Right ventricle myocardium superior (tissue), 1 donor: ENCODE measurements at regions not wholly inside any gene's neighbourhood (a gene's known extent, or its start where the extent isn't known, plus 50 kb on each side); places are given as distances from the start of the nearest gene placed in this dataset.

Experiments
- ATAC-seq: fragments of 200-7000 bp; cut with Tn5 transposase; one replicate; pipeline ENCODE4 v1.9.1; 2020; ENCODE audit warnings: mild to moderate bottlenecking; ENCODE audit not compliant: poor library complexity
- DNase-seq: peaks from one replicate; pipeline ENCODE4 v3.0.0-alpha.2; 2020
- intact Hi-C: fragments of 100-400 bp; cut with DNase I; formaldehyde crosslinking; loops from one replicate; pipeline ENCODE4 v1.11.2; 2022
- donor health status: DM: no; HTN: yes; CAD: no; lungs with severe emphysema.

DNA sequence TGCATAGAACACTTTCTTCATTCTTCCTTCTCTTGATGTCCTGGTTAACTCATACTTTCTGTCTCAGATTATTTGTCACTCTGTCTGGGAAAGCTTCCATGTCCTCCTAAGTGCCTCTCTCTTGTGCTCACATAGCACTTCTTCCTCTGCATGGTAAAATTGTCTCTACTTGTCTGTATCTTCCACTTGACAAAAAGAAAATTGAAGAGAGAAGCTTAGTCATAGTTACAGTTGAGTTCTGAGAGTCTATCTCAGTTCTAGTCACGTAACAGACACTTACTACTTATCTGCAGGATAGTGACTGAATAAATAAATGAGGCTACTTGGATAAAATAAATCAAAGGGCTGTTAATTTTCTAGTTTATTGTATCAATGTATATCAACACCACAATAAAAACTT lies 458.1 kb downstream of the HTR7 start:
- ATAC-seq: no peak
- intact Hi-C loops: no loop called here
- no peak for DNase-seq

DNA sequence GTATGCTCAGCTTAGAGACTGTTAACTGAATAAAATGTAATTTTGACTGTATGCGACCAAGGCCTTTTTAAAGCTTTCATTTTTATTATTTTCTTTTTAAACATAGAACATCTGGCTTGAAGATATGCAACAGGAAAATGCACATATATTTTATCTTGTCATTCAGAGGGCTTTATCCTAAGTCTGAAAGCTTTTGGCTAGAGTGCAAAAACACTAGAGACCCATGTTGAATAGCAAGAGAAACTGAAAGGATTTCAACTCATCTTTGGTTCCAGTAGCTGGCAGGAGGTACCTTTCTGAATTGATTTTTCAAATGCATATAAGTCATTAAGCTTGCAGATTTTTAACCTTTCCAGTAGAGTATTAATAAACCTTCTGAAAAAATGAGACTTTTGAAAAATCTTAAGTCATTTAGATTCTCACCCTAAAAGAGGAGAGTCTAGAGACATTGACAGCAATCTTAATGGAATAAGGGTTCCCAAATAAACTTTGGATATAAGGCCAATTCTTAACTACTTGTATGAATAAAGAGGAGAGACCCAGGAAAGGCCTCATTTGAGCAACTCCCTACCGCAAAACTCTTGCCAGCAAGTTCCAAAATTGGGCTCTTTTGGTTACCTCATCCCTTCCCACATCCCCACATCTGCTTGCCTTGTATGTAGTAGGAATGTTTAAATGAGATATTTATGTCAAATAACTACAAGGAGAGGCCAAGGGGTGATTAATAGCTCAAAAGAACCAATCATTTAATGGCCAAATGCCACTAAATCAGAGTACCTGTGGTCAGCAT lies 454.4 kb downstream of the HTR7 start:
- intact Hi-C loops: no loop called here
- no peak for DNase-seq
- ATAC-seq: no peak

DNA sequence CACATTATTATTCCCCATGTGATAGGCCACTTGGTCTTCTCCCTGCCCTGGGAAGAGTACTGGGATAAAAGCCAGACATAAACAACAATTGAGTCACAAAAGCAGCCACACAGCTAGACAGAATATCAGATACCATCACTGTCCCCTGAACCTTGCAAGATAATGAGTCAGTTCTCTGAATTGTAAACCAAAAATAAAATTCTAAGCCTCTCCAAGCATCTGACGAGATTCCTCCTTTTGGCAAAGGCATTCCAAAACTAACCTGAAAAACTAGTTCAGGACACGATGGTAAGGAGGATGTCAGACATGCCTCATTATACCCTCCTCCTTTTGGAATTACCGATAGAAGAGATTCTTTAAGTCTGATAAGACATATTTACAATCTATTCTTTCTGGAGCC lies 450.7 kb downstream of the HTR7 start:
- ATAC-seq (no peak), DNase-seq (no peak)
- intact Hi-C loops: no loop called here

DNA sequence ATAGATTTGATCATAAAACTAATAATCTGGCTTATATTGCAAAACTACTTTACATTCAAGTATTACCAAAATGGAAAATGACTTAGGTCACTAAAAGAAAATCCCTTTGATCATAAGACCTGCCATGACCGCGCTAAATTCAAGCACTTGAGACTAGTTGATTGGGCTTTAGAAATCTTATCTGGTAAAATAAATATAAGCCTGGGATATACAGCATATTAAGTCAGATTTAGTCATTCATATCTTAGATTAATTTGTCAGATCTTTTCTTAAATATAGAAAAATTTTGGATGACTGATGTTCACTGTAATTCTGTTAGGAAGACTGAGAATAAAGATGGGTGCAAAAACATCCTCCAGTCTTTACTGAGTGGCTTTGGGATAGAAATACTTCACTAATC lies 450.0 kb downstream of the HTR7 start:
- intact Hi-C loops: no loop called here
- no peak for ATAC-seq
- no peak for DNase-seq

DNA sequence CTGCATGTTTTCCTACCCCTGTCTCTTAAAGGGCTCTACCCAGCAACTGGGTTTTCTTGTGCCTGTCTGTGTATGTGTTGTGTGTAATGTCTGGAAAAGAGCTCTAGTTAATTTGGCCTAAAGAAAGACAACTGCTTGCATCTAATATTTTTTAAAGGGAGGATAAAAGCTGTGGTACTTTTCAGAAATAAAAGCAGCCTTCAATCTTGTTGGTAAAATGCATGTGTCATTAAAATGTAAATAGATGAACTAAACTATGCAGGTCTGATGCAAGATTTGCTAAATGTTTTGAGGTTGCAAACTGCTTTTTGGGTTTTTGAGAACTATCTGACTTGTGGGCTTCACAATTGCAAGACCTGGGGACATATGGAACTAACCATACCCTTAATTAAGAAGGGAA lies 445.3 kb downstream of the HTR7 start:
- ATAC-seq (no peak), DNase-seq (no peak)
- intact Hi-C loops: no loop called here

DNA sequence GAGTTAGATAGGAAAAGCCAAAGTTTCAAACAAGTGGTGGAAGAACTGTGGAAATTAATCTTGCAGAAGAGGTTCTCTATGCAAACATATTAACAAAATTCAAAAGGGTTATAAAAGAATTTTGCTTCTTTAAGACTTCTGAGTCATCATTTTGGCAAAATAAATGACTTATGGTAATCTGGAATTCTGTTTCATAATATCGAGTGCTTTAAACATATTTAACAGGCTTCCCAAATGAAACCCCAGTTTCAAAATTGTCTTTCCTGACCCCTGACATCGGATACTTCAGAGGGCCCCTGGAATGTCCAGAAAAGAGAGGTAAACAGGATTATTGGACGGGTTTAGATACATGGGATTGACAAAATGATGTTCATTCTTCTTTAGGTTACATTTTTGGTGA lies 444.6 kb downstream of the HTR7 start:
- ATAC-seq: no peak
- intact Hi-C loops: no loop called here
- DNase-seq: no peak

DNA sequence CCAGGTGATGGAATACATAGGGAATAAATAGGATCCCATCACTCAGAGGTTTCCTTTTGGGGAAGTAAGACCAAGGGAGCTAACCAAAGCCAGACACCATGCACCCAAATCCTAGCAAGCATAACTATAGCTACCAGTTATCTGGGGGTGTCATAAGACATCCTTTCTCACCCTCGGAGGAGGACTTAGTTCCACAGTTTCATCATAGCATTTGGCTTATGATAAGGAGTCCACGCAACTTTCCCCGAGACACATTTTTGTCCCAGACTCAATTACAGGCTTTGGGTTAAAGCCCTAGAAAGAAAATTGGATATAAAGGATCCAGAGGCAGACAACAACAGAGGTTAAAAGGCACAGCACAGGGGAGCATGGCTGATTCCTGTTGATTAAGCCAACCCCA lies 442.9 kb downstream of the HTR7 start:
- no peak for ATAC-seq
- intact Hi-C loops: no loop called here
- DNase-seq: no peak

DNA sequence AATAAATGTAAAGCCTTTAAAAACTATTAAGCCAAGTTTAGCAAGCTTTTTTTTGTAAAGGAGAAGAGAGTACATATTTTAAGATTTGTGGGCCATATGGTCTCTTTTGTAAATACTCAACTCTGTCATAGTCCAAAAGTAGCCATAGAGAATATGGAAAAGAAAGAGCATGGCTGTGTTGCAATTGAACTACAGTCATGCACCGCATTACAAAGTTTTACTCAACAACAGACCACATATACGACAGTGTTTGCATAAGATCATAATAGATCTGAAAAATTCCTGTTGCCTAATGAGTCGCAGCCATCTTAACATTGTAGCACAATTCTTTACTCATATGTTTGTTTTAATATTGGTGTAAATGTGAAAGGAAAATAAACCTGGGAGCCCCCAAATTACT lies 440.8 kb downstream of the HTR7 start:
- intact Hi-C loops: no loop called here

DNA sequence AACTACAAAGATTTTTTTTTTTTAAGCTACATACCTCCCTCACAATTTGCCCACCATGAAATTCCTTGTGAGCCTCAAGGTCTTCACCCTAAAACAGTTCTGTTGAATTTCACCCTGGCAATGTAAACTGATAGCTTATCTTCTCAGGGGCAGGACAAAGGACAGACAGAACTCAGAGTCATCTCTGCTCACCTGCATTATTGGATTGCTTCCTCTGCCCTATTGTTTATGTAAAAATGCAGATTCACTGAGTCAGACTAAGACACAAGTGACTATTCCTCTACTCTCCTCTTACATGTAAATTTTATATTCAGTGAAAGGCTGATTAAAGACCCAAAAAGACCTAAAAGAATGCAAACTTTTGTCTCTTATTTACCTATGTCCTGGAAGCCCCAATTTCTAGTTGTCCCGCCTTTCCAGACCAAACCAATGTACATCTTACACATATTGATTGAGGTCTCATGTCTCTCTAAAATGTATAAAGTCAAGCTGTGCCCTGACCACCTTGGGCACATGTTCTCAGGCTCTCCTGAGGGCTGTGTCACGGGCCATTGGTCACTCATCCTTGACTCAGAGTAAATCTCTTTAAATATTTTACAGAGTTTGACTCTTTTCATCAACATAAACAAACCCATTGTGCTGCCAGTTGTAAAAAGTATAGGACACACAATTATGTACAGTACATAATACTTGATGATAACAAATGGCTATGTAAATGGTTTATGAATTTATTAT lies 440.2 kb downstream of the HTR7 start:
- DNase-seq: no peak
- no peak for ATAC-seq
- intact Hi-C loops: no loop called here

More for the DNA sequence above, 440.8 kb downstream of the HTR7 start:
- ATAC-seq (no peak), DNase-seq (no peak)

DNA sequence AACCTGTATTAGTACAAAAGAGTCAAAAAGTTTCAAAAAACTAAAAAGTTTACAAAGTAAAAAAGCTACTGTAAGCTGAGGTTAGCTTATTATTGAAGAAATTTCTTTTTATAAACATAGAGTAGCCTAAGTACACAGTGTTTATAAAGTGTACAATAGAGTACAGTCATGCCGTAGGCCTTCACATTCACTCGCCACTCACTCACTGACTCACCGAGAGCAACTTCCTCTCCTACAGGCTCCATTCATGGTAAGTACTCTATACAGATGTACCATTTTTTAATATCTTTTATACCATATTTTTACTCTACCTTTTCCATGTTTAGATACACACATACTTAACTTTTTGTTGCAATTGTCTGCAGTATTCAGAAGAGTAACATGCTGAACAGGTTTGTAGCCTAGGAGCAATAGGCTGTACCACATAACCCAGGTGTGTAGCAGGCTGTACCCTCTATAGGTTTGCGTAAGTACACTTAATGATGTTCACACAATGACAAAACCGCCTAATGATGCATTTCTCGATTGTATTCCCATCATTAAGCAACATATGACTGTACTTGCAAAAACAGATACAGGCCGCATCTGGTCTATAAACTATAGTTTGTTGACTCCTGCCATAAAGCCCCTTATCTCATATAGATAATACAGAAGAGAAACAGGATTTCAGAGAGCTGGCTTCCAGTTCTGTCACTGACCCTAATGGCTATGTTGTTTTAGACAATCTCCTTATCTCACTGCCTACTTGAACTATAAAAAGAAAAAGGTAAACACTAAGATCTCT lies 438.8 kb downstream of the HTR7 start:
- DNase-seq (no peak), ATAC-seq (no peak)
- intact Hi-C loops: no loop called here

DNA sequence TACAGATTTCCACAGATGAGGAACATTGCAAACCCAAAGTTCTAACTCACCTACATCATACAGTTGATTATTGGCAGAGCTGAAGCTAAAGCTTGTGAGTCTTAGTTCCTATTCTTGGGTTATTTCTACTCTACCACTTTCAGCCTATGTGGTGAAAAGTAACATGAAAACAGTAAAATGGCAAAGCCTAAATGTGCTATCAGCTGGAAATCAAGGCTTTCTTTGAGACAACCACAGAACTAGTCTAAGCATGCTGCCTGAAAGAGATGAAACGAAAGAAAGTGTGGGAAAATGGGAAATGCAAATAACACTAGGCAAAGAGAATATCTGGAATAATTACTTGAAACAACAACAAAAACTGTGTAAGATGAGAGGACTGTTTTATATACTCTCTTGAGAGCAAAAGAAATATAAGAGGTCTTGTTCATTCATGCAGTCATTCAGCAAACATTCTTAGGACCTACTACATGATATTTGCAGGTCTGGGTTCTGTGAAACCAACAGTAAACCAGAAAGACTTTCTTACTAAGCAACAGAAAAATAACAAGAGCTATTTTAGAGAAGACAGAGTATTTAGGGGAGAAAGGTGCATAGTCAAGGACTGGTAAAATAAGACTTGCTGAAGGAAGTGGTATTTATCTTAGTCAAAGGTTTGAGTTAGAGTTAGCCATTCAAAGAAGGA lies 437.1 kb downstream of the HTR7 start:
- ATAC-seq: no peak
- intact Hi-C loops: no loop called here
- no peak for DNase-seq

DNA sequence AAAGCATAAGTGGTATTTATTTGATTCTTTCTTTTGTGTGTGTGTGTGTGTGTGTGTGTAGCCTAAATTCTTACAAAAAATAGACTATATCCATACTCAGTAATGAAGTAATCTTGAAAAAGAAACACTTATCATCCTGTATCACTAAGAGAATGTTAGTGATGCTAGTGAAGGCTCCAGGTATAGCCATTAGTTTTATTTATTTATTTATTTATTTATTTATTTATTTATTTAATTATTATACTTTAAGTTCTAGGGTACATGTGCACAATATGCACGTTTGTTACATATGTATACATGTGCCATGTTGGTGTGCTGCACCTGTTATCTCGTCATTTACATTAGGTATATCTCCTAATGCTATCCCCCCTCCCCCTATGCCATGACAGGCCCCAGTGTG lies 436.0 kb downstream of the HTR7 start:
- DNase-seq: no peak
- intact Hi-C loops: no loop called here
- no peak for ATAC-seq

DNA sequence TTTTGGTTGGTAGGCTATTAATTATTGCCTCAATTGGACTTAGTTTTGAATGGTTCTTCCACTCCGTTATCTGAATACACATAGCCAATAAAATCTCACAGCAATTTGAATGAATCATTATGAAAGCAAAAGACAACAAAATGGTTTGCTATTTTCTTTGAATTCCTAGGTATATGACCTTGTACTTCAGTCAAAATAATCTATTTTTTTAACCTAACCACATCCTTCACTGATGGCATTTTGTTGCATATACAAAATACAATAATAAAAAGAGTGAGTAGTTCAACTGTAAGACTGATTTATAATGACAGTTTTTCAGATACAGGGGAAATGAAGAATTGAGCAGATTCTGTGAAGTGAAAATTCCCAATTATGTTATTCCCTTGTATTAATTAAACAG lies 433.1 kb downstream of the HTR7 start:
- DNase-seq: no peak
- intact Hi-C loops: no loop called here
- ATAC-seq: no peak

DNA sequence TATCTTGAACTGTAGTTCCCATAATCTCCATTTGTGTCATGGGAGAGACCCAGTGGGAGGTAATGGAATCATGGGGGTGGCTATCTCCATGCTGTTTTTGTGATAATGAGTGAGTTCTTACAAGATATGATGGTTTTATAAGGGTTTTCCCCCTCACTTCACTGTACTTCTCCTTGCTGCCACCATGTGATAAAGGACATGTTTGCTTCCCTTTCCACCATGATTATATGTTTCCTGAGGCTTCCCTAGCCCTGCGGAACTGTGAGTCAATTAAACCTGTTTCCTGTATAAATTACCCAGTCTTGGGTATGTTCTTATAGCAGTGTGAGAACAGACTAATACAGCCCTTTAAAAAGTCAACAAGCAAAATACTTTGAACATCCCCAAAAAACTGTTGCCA lies 427.7 kb downstream of the HTR7 start:
- intact Hi-C loops: no loop called here
- ATAC-seq: no peak
- no peak for DNase-seq

DNA sequence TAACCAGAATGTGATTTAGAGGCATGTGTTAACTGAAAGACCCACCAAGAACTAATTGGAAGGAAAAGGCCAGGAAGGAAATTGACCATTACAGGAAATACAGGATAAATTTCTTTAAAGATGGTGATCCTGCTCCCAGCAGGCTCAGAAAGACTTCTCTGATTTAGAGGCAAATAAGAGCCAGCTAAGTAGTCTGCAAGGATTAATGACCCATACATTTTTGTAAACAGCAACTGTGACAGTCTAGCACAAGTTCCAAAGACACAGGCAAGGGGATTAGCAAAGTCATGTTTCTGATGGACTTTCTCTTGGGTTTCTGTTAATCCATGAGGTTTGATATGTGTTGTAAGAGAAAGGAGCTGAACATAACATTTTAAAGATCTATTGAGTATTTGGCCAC lies 425.0 kb downstream of the HTR7 start:
- DNase-seq (no peak), ATAC-seq (no peak)
- intact Hi-C loops: no loop called here

DNA sequence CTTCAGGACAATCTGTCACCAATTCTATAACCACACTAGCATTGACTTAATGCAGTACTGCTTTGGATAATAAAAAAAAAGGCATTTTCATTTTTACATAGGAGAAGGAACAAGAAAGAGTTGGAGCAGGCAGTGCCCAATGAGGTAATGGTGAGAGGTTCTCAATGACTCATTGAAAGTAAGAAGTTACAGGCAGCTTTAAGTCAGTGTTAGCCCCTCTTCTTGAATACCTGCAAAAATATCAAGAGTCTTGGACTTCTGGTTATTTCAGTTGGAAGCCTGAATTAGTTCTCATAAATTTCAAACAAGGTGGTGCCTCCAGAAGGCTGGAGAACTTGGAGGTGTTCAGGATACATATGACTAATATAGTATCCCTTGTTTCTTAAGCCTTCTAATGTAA lies 422.5 kb downstream of the HTR7 start:
- DNase-seq (no peak), ATAC-seq (no peak)
- intact Hi-C loops: no loop called here

DNA sequence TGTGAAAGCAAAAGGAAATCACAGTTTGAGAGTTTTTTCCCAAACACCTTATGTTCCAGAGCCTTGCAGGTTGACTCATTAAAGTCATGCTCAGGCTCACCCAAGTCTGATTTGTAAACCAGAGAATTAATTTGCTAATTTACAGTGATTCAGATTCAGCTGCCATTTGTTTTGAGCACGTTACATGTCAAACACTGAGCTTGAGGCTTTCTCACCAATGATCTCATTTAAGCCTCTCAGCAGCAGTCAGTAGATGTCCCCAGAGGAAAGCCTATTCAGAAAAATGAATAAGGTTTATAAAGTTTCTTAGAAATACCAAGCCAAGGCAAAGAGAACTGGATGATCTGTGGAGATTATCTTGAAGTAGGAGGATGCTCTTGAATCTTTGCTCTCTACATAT lies 420.4 kb downstream of the HTR7 start:
- no peak for ATAC-seq
- no peak for DNase-seq
- intact Hi-C loops: no loop called here

DNA sequence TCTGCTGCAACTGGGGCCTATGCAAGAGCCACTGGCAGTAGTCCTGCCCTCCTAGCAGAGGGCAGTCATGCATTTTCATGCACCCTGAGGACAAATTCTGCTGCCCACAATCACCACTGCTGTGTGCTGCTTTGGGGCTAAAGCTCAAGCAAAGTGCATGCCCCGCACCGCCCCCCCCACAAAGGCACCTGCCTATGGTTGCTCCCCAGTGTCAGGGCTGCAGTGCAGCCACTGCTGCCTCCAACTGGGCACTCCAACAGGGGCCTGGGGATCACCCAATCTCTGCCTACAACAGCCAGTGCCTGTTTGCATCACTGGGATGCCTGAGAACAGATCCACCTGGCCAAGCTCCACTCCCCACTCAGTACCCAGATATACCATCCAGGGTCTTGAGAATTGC lies 417.0 kb downstream of the HTR7 start:
- intact Hi-C loops: no loop called here
- ATAC-seq: no peak
- no peak for DNase-seq

DNA sequence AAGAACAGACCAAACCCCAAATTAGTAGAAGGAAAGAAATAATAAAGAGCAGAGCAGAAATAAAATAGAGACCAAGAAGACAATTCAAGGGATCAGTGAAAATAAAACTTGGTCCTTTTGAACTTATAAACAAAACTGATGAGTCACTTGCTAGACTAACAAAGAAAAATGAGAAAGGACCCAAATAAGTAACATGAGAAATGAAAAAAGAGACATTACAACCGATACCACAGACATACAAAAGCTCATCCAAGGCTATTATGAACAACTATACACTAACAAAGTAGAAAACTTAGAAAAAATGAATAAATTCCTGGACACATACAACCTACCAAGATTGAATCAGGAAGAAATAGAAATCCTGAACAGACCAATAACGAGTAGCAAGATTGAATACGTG lies 414.5 kb downstream of the HTR7 start:
- DNase-seq (no peak), ATAC-seq (no peak)
- intact Hi-C loops: no loop called here
